Sigmoid colon (tissue), 4 donors: ENCODE measurements at regions not wholly inside any gene's neighbourhood (a gene's known extent, or its start where the extent isn't known, plus 50 kb on each side); places are given as distances from the start of the nearest gene placed in this dataset.

Experiments used
- POLR2A ChIP-seq, 2 donors: fragments of 450-650 bp; IDR thresholded peaks; one replicate each; pipeline ENCODE4 v1.6.1; 2016; ENCODE audit warnings: antibody characterized with exemption in 2 of 2, mild to moderate bottlenecking in 2 of 2, moderate library complexity in 2 of 2
- POLR2AphosphoS5 ChIP-seq, 4 donors: sonication (generic); formaldehyde crosslinking; IDR thresholded peaks; one replicate each; pipeline ENCODE4 v1.6.1; 2017; ENCODE audit warnings: antibody characterized with exemption in 4 of 4
- TF ChIP-seq, protein P1 (sequence below), 4 experiments: fragments of 450-650 bp in 3 of 4; fragments of 200-600 bp in 1 of 4; IDR thresholded peaks; one replicate each; pipeline ENCODE4 v1.5.1; 2016 to 2019; ENCODE audit warnings: antibody characterized with exemption in 4 of 4, mild to moderate bottlenecking in 3 of 4, moderate library complexity in 2 of 4

DNA sequence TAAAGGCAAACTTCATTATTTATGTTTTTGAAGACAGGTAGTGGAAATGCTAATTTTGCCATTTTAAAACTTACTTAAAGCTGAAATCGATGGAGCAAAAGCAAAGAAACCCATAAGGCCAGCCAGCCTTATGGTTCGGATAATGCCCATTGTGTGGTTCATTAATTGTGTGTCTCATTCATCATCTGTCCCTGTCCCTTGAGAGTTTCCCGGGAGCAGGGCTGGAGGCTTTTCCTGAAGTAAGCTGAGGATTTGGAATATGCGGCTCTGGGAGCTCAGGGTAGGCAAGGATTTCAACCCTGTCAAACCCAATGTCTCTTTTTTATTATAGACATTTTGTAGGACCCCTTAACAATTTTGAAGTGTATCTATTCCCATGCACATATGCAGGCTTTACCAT, 790.0 kb upstream of the KIRREL3 start:
- TF ChIP-seq POLR2A (IDR thresholded peaks at IDR 0.05) (no peak), POLR2AphosphoS5 (IDR thresholded peaks at IDR 0.05) (no peak)
- TF ChIP-seq, protein P1, sequence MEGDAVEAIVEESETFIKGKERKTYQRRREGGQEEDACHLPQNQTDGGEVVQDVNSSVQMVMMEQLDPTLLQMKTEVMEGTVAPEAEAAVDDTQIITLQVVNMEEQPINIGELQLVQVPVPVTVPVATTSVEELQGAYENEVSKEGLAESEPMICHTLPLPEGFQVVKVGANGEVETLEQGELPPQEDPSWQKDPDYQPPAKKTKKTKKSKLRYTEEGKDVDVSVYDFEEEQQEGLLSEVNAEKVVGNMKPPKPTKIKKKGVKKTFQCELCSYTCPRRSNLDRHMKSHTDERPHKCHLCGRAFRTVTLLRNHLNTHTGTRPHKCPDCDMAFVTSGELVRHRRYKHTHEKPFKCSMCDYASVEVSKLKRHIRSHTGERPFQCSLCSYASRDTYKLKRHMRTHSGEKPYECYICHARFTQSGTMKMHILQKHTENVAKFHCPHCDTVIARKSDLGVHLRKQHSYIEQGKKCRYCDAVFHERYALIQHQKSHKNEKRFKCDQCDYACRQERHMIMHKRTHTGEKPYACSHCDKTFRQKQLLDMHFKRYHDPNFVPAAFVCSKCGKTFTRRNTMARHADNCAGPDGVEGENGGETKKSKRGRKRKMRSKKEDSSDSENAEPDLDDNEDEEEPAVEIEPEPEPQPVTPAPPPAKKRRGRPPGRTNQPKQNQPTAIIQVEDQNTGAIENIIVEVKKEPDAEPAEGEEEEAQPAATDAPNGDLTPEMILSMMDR (IDR thresholded peaks at IDR 0.05), result no peak
